ENCODE measurements at regions not wholly inside any gene's neighbourhood (a gene's known extent, or its start where the extent isn't known, plus 50 kb on each side); places are given as distances from the start of the nearest gene placed in this dataset.

- Histone ChIP-seq H3K9me3 (ENCODE audit: control insufficient read depth in 4 of 4, insufficient read depth in 3 of 4, low read length in 3 of 4) (no peaks in the 10 kb centered on the region), H3K36me3 (ENCODE audit: control insufficient read depth in 4 of 4, insufficient read depth in 4 of 4, low read length in 4 of 4) (no peaks in the 10 kb centered on the region), H3K27ac (ENCODE audit: low read depth in 1 of 2, low read length in 1 of 2) (peak overlapping the region in 1 of 2 donors; percentile 80), H3K9ac (ENCODE audit: insufficient read depth in 1 of 2, low read length in 2 of 2) (no peak overlapping the region), H3K27me3 (ENCODE audit: control insufficient read depth in 3 of 3, insufficient read depth in 3 of 3, low read length in 2 of 3) (no peaks in the 10 kb centered on the region), H3K4me3 (no peak overlapping the region), H3K4me1 (ENCODE audit: control insufficient read depth in 5 of 5, insufficient read depth in 5 of 5, low read length in 5 of 5) (peaks cover 0 to 16% (median 5%) of the 10 kb centered on the region in 5 donors)
- peak in 2 of 3 donors; percentile 6 to 39 for DNase-seq
- ATAC-seq (ENCODE audit: insufficient read depth, low FRiP score): no peak
- 72 to 78% methylated on average over 12 of the region's 12 CpGs for WGBS, 2 donors
- no peak for TF ChIP-seq CTCF (IDR thresholded peaks at IDR 0.05; ENCODE audit: control extremely low read depth, extremely low read depth)
Measured at GRCh38 chr2:217075268-217076057, 215.6 kb upstream of the TNP1 start.

- TF ChIP-seq CTCF (IDR thresholded peaks at IDR 0.05; ENCODE audit: control extremely low read depth, extremely low read depth): no peak
- Histone ChIP-seq H3K4me3 (no peak overlapping the region), H3K9ac (ENCODE audit: insufficient read depth in 1 of 2, low read length in 2 of 2) (no peak overlapping the region), H3K9me3 (ENCODE audit: control insufficient read depth in 4 of 4, insufficient read depth in 3 of 4, low read length in 3 of 4) (no peaks in the 10 kb centered on the region), H3K27ac (ENCODE audit: low read depth in 1 of 2, low read length in 1 of 2) (peak overlapping the region; percentile 32 to 80), H3K4me1 (ENCODE audit: control insufficient read depth in 5 of 5, insufficient read depth in 5 of 5, low read length in 5 of 5) (peaks cover 0 to 16% (median 5%) of the 10 kb centered on the region in 5 donors), H3K36me3 (ENCODE audit: control insufficient read depth in 4 of 4, insufficient read depth in 4 of 4, low read length in 4 of 4) (no peaks in the 10 kb centered on the region), H3K27me3 (ENCODE audit: control insufficient read depth in 3 of 3, insufficient read depth in 3 of 3, low read length in 2 of 3) (no peaks in the 10 kb centered on the region)
- DNase-seq (peak in 2 of 3 donors; percentile 15 to 66), ATAC-seq (ENCODE audit: insufficient read depth, low FRiP score) (no peak)
- WGBS, 2 donors: 61 to 72% methylated on average over 6 of the region's 6 CpGs
Measured at GRCh38 chr2:217074576-217075255, 214.9 kb upstream of the TNP1 start.

GRCh38 chr2:217071416-217071815 lies 211.6 kb upstream of the TNP1 start:
- ATAC-seq (ENCODE audit: insufficient read depth, low FRiP score): no peak
- WGBS, 2 donors: 48 to 74% methylated on average over 8 of the region's 8 CpGs

More at GRCh38 chr2:217071416-217071815, 211.6 kb upstream of the TNP1 start:
- Histone ChIP-seq H3K4me3 (no peak overlapping the region), H3K9ac (ENCODE audit: insufficient read depth in 1 of 2, low read length in 2 of 2) (no peak overlapping the region), H3K4me1 (ENCODE audit: control insufficient read depth in 5 of 5, insufficient read depth in 5 of 5, low read length in 5 of 5) (peaks cover 0 to 16% (median 6%) of the 10 kb centered on the region in 5 donors), H3K27ac (ENCODE audit: low read depth in 1 of 2, low read length in 1 of 2) (no peak overlapping the region), H3K36me3 (ENCODE audit: control insufficient read depth in 4 of 4, insufficient read depth in 4 of 4, low read length in 4 of 4) (no peaks in the 10 kb centered on the region), H3K9me3 (ENCODE audit: control insufficient read depth in 4 of 4, insufficient read depth in 3 of 4, low read length in 3 of 4) (peaks cover 0 to 9% (median 0%) of the 10 kb centered on the region in 4 donors), H3K27me3 (ENCODE audit: control insufficient read depth in 3 of 3, insufficient read depth in 3 of 3, low read length in 2 of 3) (no peaks in the 10 kb centered on the region)
- TF ChIP-seq CTCF (IDR thresholded peaks at IDR 0.05; ENCODE audit: control extremely low read depth, extremely low read depth): no peak
- peak in 1 of 3 donors; percentile 30 for DNase-seq
